ENCODE measurements at regions not wholly inside any gene's neighbourhood (a gene's known extent, or its start where the extent isn't known, plus 50 kb on each side); places are given as distances from the start of the nearest gene placed in this dataset.

GRCh38 chr11:50155508-50155907 lies 122.8 kb downstream of the OR4C45 start:
- no peak overlapping the region for H3K27ac Mint-ChIP-seq (ENCODE audit: unreplicated experiment)
- no peaks in the 10 kb centered on the region for H3K4me1 Mint-ChIP-seq (ENCODE audit: low read depth, unreplicated experiment)
- CTCF ChIA-PET = no interaction called here
- H3K9me3 Mint-ChIP-seq (ENCODE audit: low read depth, unreplicated experiment) = peaks cover 15% of the 10 kb centered on the region
- intact Hi-C loops (cut with micrococcal nuclease; ENCODE audit: unreplicated experiment) = no loop called here
- no peak for DNase-seq
- H3K36me3 Mint-ChIP-seq (ENCODE audit: insufficient read depth, unreplicated experiment) = no peaks in the 10 kb centered on the region
- H3K27me3 Mint-ChIP-seq (ENCODE audit: unreplicated experiment) = no peaks in the 10 kb centered on the region
- no TSS peak for BruUV-seq (replicated peaks)
- TF ChIP-seq CTCF (IDR thresholded peaks at IDR 0.05; ENCODE audit: unreplicated experiment) = no peak
- no peak overlapping the region for H3K4me3 Mint-ChIP-seq (ENCODE audit: low read depth, unreplicated experiment)

- no peak for TF ChIP-seq CTCF (IDR thresholded peaks at IDR 0.05; ENCODE audit: unreplicated experiment)
- CTCF ChIA-PET = no interaction called here
- H3K27me3 Mint-ChIP-seq (ENCODE audit: unreplicated experiment) = no peaks in the 10 kb centered on the region
- no peaks in the 10 kb centered on the region for H3K4me1 Mint-ChIP-seq (ENCODE audit: low read depth, unreplicated experiment)
- H3K27ac Mint-ChIP-seq (ENCODE audit: unreplicated experiment) = no peak overlapping the region
- H3K36me3 Mint-ChIP-seq (ENCODE audit: insufficient read depth, unreplicated experiment) = no peaks in the 10 kb centered on the region
- H3K4me3 Mint-ChIP-seq (ENCODE audit: low read depth, unreplicated experiment) = no peak overlapping the region
- peaks cover 6% of the 10 kb centered on the region for H3K9me3 Mint-ChIP-seq (ENCODE audit: low read depth, unreplicated experiment)
- no TSS peak for BruUV-seq (replicated peaks)
- intact Hi-C loops (cut with micrococcal nuclease; ENCODE audit: unreplicated experiment) = no loop called here
- no peak for DNase-seq
Observed at GRCh38 chr11:50164050-50164449, 131.4 kb downstream of the OR4C45 start.

GRCh38 chr11:50169634-50170033 lies 137.0 kb downstream of the OR4C45 start:
- intact Hi-C loops (cut with micrococcal nuclease; ENCODE audit: unreplicated experiment) = no loop called here
- CTCF ChIA-PET = no interaction called here
- no TSS peak for BruUV-seq (replicated peaks)

GRCh38 chr11:50170115-50170514 lies 137.4 kb downstream of the OR4C45 start:
- BruUV-seq (replicated peaks) = no TSS peak
- intact Hi-C loops (cut with micrococcal nuclease; ENCODE audit: unreplicated experiment) = no loop called here
- CTCF ChIA-PET = no interaction called here

More at GRCh38 chr11:50169634-50170033, 137.0 kb downstream of the OR4C45 start:
- Mint-ChIP-seq H3K36me3 (ENCODE audit: insufficient read depth, unreplicated experiment) (no peaks in the 10 kb centered on the region), H3K4me1 (ENCODE audit: low read depth, unreplicated experiment) (no peaks in the 10 kb centered on the region), H3K9me3 (ENCODE audit: low read depth, unreplicated experiment) (peaks cover 7% of the 10 kb centered on the region), H3K27me3 (ENCODE audit: unreplicated experiment) (no peaks in the 10 kb centered on the region), H3K27ac (ENCODE audit: unreplicated experiment) (no peak overlapping the region), H3K4me3 (ENCODE audit: low read depth, unreplicated experiment) (no peak overlapping the region)
- no peak for TF ChIP-seq CTCF (IDR thresholded peaks at IDR 0.05; ENCODE audit: unreplicated experiment)
- no peak for DNase-seq

More at GRCh38 chr11:50170115-50170514, 137.4 kb downstream of the OR4C45 start:
- TF ChIP-seq CTCF (IDR thresholded peaks at IDR 0.05; ENCODE audit: unreplicated experiment) = no peak
- no peak overlapping the region for H3K27ac Mint-ChIP-seq (ENCODE audit: unreplicated experiment)
- H3K27me3 Mint-ChIP-seq (ENCODE audit: unreplicated experiment) = no peaks in the 10 kb centered on the region
- H3K4me3 Mint-ChIP-seq (ENCODE audit: low read depth, unreplicated experiment) = no peak overlapping the region
- no peak for DNase-seq
- H3K9me3 Mint-ChIP-seq (ENCODE audit: low read depth, unreplicated experiment) = peaks cover 7% of the 10 kb centered on the region
- no peaks in the 10 kb centered on the region for H3K4me1 Mint-ChIP-seq (ENCODE audit: low read depth, unreplicated experiment)
- no peaks in the 10 kb centered on the region for H3K36me3 Mint-ChIP-seq (ENCODE audit: insufficient read depth, unreplicated experiment)
